HEK293 (cell line): ENCODE measurements at regions not wholly inside any gene's neighbourhood (a gene's known extent, or its start where the extent isn't known, plus 50 kb on each side); places are given as distances from the start of the nearest gene placed in this dataset.
A peak's percentile ranks its signal among the peaks of the same experiment; 100 is the strongest.

Experiments used
- CTCF ChIA-PET: fragments of 350-600 bp; formaldehyde crosslinking; extraction: SDS; loops from one replicate; lab custom pipeline; 2021; ENCODE audit warnings: antibody characterized with exemption; lab: Yijun Ruan, JAX
- POLR2A ChIA-PET: fragments of 300-600 bp; formaldehyde crosslinking; extraction: SDS; loops from one replicate; lab custom pipeline; 2020; ENCODE audit warnings: antibody characterized with exemption, inconsistent platforms; lab: Yijun Ruan, JAX
- H3K27ac ChIP-seq: fragments of 200-500 bp; sonication (Bioruptor generic); 2 replicates; pipeline ENCODE4 v1.5.1; 2014; ENCODE audit warnings: low read depth, low read length, control low read depth, inconsistent platforms; ENCODE audit errors: extremely low read depth
- H3K36me3 ChIP-seq, 2 experiments: fragments of 200-500 bp in 1 of 2; sonication (Bioruptor generic) in 1 of 2; 1 replicate in 1 of 2; 2 replicates in 1 of 2; pipeline ENCODE4 v1.5.1; 2014 to 2017; ENCODE audit warnings: inconsistent platforms in 2 of 2, low read length in 2 of 2; ENCODE audit not compliant: control insufficient read depth in 2 of 2, insufficient read depth in 1 of 2
- H3K4me1 ChIP-seq: fragments of 200-500 bp; sonication (Bioruptor generic); 2 replicates; pipeline ENCODE4 v1.5.1; 2014; ENCODE audit warnings: mild to moderate bottlenecking, low read length, inconsistent platforms; ENCODE audit not compliant: control insufficient read depth, insufficient read depth
- H3K4me3 ChIP-seq: 2 replicates; pipeline ENCODE4 v1.5.1; 2011; ENCODE audit warnings: low read depth, mild to moderate bottlenecking, control low read depth, low read length, moderate library complexity
- H3K9me3 ChIP-seq: fragments of 200-500 bp; sonication (Bioruptor generic); 2 replicates; pipeline ENCODE4 v1.5.1; 2014; ENCODE audit warnings: low read depth, low read length, inconsistent platforms; ENCODE audit not compliant: control insufficient read depth, insufficient read depth
- GFI1B ChIP-seq: fragments of 450-650 bp; formaldehyde crosslinking; IDR thresholded peaks from 2 replicates; pipeline ENCODE4 v1.5.1; 2016; ENCODE audit warnings: missing biosample characterization, missing genetic modification characterization
- KLF10 ChIP-seq: fragments of 450-650 bp; IDR thresholded peaks from 2 replicates; pipeline ENCODE4 v1.5.1; 2018; ENCODE audit warnings: missing biosample characterization, mild to moderate bottlenecking, missing genetic modification characterization
- OVOL3 ChIP-seq: fragments of 450-650 bp; formaldehyde crosslinking; IDR thresholded peaks from 2 replicates; pipeline ENCODE4 v1.5.1; 2016; ENCODE audit warnings: missing biosample characterization, missing genetic modification characterization
- SCRT2 ChIP-seq: fragments of 450-650 bp; formaldehyde crosslinking; IDR thresholded peaks from 2 replicates; pipeline ENCODE4 v1.5.1; 2016; ENCODE audit warnings: missing biosample characterization, missing genetic modification characterization
- SP7 ChIP-seq: fragments of 450-650 bp; formaldehyde crosslinking; IDR thresholded peaks from 2 replicates; pipeline ENCODE4 v1.5.1; 2016; ENCODE audit warnings: missing biosample characterization, missing genetic modification characterization
- ZIC2 ChIP-seq: fragments of 450-650 bp; formaldehyde crosslinking; IDR thresholded peaks from 2 replicates; pipeline ENCODE4 v1.5.1; 2016; ENCODE audit warnings: missing biosample characterization, missing genetic modification characterization
- ZNF114 ChIP-seq: fragments of 450-650 bp; formaldehyde crosslinking; IDR thresholded peaks from 2 replicates; pipeline ENCODE4 v1.5.0; 2017; ENCODE audit warnings: missing biosample characterization, missing genetic modification characterization
- ZNF223 ChIP-seq: fragments of 450-650 bp; formaldehyde crosslinking; IDR thresholded peaks from 2 replicates; pipeline ENCODE4 v1.5.1; 2016; ENCODE audit warnings: missing biosample characterization, missing genetic modification characterization
- ZNF311 ChIP-seq: fragments of 450-650 bp; formaldehyde crosslinking; IDR thresholded peaks from 2 replicates; pipeline ENCODE4 v1.5.1; 2017; ENCODE audit warnings: missing biosample characterization, missing genetic modification characterization, borderline replicate concordance
- ZNF350 ChIP-seq: fragments of 450-650 bp; formaldehyde crosslinking; IDR thresholded peaks from 2 replicates; pipeline ENCODE4 v1.5.0; 2017; ENCODE audit warnings: missing biosample characterization, mild to moderate bottlenecking, missing genetic modification characterization
- ZNF404 ChIP-seq: fragments of 450-650 bp; formaldehyde crosslinking; IDR thresholded peaks from 2 replicates; pipeline ENCODE4 v1.5.1; 2017; ENCODE audit warnings: missing biosample characterization, missing genetic modification characterization
- ZNF423 ChIP-seq: fragments of 450-650 bp; formaldehyde crosslinking; IDR thresholded peaks from 2 replicates; pipeline ENCODE4 v1.5.1; 2016; ENCODE audit warnings: missing biosample characterization, missing genetic modification characterization
- ZNF654 ChIP-seq: fragments of 450-650 bp; formaldehyde crosslinking; IDR thresholded peaks from 2 replicates; pipeline ENCODE4 v1.5.1; 2016; ENCODE audit warnings: low read depth, missing biosample characterization, missing genetic modification characterization
- TF ChIP-seq, protein P1 (sequence below): fragments of 450-650 bp; formaldehyde crosslinking; IDR thresholded peaks from 2 replicates; pipeline ENCODE4 v1.5.1; 2016; ENCODE audit warnings: missing biosample characterization, missing genetic modification characterization
- TF ChIP-seq, protein P2 (sequence below): fragments of 450-650 bp; formaldehyde crosslinking; IDR thresholded peaks from 2 replicates; pipeline ENCODE4 v1.5.1; 2016; ENCODE audit warnings: missing biosample characterization, missing genetic modification characterization
- TF ChIP-seq, protein P3 (sequence below): fragments of 450-650 bp; formaldehyde crosslinking; IDR thresholded peaks from 2 replicates; pipeline ENCODE4 v1.5.1; 2017; ENCODE audit warnings: missing biosample characterization, missing genetic modification characterization

DNA sequence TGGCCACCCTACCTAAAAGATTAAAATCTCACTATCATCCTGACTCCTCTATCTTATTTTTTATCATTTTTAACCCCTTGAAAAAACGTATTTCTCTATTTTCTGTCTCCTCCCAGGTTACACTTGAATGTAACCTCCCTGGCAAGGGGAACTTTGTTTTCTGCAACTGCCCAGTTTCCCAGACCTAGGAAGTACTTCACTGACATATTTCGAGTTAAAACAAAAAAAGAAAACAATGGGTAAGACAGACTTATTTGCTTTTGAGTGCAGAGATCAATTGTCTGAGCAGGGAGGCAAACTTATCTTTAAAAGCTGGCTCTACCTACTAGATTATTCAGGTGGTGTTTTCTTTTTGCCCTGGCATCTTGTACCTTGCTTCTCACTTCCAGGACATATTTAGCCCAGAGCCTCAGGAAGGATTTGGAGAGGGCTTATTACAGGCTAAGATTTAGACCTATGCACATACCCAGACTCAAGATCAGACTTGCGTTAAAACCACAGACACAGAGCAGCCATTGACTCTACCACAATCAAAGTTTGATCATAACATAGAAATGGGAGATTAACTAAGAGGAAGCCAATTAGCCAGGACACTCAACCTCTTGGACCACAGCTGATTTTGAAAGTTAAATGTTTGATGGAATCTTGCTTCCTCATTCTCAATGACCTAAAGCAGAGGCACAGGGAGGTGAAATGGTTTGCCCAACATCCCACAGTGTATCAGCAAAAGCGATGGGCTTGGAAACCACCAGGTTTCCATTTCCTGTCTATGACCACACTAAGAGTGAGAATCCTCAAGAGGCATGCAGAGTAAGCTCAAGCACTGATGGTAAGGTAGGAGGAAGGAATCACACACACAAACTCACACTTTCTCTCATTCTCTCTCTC lies 169.5 kb upstream of the THBS1 start:
- H3K27ac ChIP-seq: no peak overlapping the region
- H3K4me1 ChIP-seq: no peaks in the 10 kb centered on the region
- no peaks in the 10 kb centered on the region for H3K9me3 ChIP-seq
- CTCF ChIA-PET: interaction anchor here (2.8 kb wide), 1 partner anchor 169 kb away, joined by 7 read pairs; the partner anchor contains the start of gene THBS1
- no peak overlapping the region for H3K4me3 ChIP-seq
- POLR2A ChIA-PET: no interaction called here
- no peaks in the 10 kb centered on the region for H3K36me3 ChIP-seq
- TF ChIP-seq ZNF423 (tag by site-specific recombination): no peak
- TF ChIP-seq ZNF223 (tag by site-specific recombination): no peak
- no peak for TF ChIP-seq ZNF654 (tag by site-specific recombination)
- no peak for TF ChIP-seq ZNF114 (tag by site-specific recombination)
- TF ChIP-seq, protein P1, sequence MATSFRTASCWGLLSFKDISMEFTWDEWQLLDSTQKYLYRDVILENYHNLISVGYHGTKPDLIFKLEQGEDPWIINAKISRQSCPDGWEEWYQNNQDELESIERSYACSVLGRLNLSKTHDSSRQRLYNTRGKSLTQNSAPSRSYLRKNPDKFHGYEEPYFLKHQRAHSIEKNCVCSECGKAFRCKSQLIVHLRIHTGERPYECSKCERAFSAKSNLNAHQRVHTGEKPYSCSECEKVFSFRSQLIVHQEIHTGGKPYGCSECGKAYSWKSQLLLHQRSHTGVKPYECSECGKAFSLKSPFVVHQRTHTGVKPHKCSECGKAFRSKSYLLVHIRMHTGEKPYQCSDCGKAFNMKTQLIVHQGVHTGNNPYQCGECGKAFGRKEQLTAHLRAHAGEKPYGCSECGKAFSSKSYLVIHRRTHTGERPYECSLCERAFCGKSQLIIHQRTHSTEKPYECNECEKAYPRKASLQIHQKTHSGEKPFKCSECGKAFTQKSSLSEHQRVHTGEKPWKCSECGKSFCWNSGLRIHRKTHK: no peak
- no peak for TF ChIP-seq KLF10
- TF ChIP-seq ZNF404 (tag by site-specific recombination): no peak
- no peak for TF ChIP-seq OVOL3 (tag by site-specific recombination)
- TF ChIP-seq ZIC2 (tag by site-specific recombination): no peak
- no peak for TF ChIP-seq ZNF350 (tag by site-specific recombination)
- TF ChIP-seq, protein P2, sequence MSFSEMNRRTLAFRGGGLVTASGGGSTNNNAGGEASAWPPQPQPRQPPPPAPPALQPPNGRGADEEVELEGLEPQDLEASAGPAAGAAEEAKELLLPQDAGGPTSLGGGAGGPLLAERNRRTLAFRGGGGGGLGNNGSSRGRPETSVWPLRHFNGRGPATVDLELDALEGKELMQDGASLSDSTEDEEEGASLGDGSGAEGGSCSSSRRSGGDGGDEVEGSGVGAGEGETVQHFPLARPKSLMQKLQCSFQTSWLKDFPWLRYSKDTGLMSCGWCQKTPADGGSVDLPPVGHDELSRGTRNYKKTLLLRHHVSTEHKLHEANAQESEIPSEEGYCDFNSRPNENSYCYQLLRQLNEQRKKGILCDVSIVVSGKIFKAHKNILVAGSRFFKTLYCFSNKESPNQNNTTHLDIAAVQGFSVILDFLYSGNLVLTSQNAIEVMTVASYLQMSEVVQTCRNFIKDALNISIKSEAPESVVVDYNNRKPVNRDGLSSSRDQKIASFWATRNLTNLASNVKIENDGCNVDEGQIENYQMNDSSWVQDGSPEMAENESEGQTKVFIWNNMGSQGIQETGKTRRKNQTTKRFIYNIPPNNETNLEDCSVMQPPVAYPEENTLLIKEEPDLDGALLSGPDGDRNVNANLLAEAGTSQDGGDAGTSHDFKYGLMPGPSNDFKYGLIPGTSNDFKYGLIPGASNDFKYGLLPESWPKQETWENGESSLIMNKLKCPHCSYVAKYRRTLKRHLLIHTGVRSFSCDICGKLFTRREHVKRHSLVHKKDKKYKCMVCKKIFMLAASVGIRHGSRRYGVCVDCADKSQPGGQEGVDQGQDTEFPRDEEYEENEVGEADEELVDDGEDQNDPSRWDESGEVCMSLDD (tag by site-specific recombination): no peak
- no peak for TF ChIP-seq SP7 (tag by site-specific recombination)
- TF ChIP-seq, protein P3, sequence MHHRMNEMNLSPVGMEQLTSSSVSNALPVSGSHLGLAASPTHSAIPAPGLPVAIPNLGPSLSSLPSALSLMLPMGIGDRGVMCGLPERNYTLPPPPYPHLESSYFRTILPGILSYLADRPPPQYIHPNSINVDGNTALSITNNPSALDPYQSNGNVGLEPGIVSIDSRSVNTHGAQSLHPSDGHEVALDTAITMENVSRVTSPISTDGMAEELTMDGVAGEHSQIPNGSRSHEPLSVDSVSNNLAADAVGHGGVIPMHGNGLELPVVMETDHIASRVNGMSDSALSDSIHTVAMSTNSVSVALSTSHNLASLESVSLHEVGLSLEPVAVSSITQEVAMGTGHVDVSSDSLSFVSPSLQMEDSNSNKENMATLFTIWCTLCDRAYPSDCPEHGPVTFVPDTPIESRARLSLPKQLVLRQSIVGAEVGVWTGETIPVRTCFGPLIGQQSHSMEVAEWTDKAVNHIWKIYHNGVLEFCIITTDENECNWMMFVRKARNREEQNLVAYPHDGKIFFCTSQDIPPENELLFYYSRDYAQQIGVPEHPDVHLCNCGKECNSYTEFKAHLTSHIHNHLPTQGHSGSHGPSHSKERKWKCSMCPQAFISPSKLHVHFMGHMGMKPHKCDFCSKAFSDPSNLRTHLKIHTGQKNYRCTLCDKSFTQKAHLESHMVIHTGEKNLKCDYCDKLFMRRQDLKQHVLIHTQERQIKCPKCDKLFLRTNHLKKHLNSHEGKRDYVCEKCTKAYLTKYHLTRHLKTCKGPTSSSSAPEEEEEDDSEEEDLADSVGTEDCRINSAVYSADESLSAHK (tag by site-specific recombination): no peak
- no peak for TF ChIP-seq GFI1B

DNA sequence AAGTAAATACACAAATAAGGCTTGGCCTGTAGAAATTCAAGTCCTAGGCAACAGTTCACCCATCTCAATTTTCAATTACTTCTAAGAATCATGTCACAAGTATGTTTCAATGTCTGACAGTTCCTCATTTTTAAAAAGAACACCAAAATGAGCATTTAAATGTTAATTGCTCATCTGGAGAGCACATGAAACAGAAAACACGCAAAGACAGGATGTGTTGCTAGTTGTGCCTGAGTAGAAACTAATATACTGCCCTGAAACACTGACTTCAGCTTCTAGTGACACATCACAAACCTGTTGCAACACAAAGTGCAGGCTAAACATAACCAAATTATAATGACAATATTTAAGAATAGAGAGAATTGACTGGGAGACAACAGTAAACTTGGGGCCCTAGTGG lies 167.3 kb upstream of the THBS1 start:
- POLR2A ChIA-PET: no interaction called here
- Histone ChIP-seq H3K36me3 (no peaks in the 10 kb centered on the region), H3K9me3 (no peaks in the 10 kb centered on the region), H3K4me3 (no peak overlapping the region), H3K4me1 (no peaks in the 10 kb centered on the region), H3K27ac (no peak overlapping the region)
- CTCF ChIA-PET: no interaction called here
- TF ChIP-seq ZNF311 (tag by site-specific recombination): no peak
- TF ChIP-seq SCRT2 (tag by site-specific recombination): peak; percentile 33; the same call in 1 of the 2 replicates
